Hepatocyte (in vitro differentiated cells): ENCODE measurements at regions not wholly inside any gene's neighbourhood (a gene's known extent, or its start where the extent isn't known, plus 50 kb on each side); places are given as distances from the start of the nearest gene placed in this dataset.

Experiments used
- DNase-seq: peaks from one replicate; pipeline ENCODE4 v3.0.0-alpha.2; 2016; ENCODE audit warnings: low spot score
- H2AFZ ChIP-seq: fragments of 200-600 bp; sonication (generic); 2 replicates; pipeline ENCODE4 v1.6.0; 2016; ENCODE audit warnings: antibody characterized with exemption, mild to moderate bottlenecking
- H3K27ac ChIP-seq: fragments of 200-600 bp; sonication (generic); 2 replicates; pipeline ENCODE4 v1.5.1; 2016; ENCODE audit warnings: mild to moderate bottlenecking
- H3K27me3 ChIP-seq: fragments of 200-600 bp; sonication (generic); 2 replicates; pipeline ENCODE4 v1.6.1; 2016
- H3K36me3 ChIP-seq: fragments of 200-600 bp; sonication (generic); replicated peaks from 2 replicates; pipeline ENCODE4 v1.5.1; 2016; ENCODE audit warnings: low read depth; ENCODE audit not compliant: insufficient read depth
- H3K4me1 ChIP-seq: fragments of 200-600 bp; sonication (generic); 2 replicates; pipeline ENCODE4 v1.5.1; 2016; ENCODE audit warnings: mild to moderate bottlenecking, moderate library complexity; ENCODE audit not compliant: insufficient read depth
- H3K4me2 ChIP-seq: fragments of 200-600 bp; sonication (generic); 2 replicates; pipeline ENCODE4 v1.6.0; 2016
- H3K4me3 ChIP-seq: fragments of 200-600 bp; sonication (generic); 2 replicates; pipeline ENCODE4 v1.5.1; 2016; ENCODE audit warnings: mild to moderate bottlenecking
- H3K79me2 ChIP-seq: fragments of 200-600 bp; sonication (generic); 2 replicates; pipeline ENCODE4 v1.6.0; 2017; ENCODE audit warnings: mild to moderate bottlenecking
- H3K9me2 ChIP-seq: fragments of 200-600 bp; sonication (generic); replicated peaks from 2 replicates; pipeline ENCODE4 v1.6.0; 2017; ENCODE audit warnings: mild to moderate bottlenecking; ENCODE audit not compliant: insufficient read depth
- H3K9me3 ChIP-seq: fragments of 200-600 bp; sonication (generic); 2 replicates; pipeline ENCODE4 v1.5.1; 2016; ENCODE audit warnings: low read depth, mild to moderate bottlenecking
- H4K20me1 ChIP-seq: fragments of 200-600 bp; sonication (generic); 2 replicates; pipeline ENCODE4 v1.6.0; 2016; ENCODE audit warnings: mild to moderate bottlenecking; ENCODE audit not compliant: insufficient read depth, poor library complexity, severe bottlenecking
- CTCF ChIP-seq: fragments of 200-600 bp; sonication (generic); IDR thresholded peaks from 2 replicates; pipeline ENCODE4 v1.5.1; 2016; ENCODE audit warnings: antibody characterized with exemption, mild to moderate bottlenecking; ENCODE audit not compliant: poor library complexity
- EZH2 ChIP-seq: fragments of 200-600 bp; sonication (generic); IDR thresholded peaks from 2 replicates; pipeline ENCODE4 v1.6.1; 2016; ENCODE audit warnings: antibody characterized with exemption, mild to moderate bottlenecking, borderline replicate concordance
- EZH2phosphoT487 ChIP-seq: fragments of 200-600 bp; sonication (generic); IDR thresholded peaks from one replicate; pipeline ENCODE4 v1.6.1; 2018; ENCODE audit warnings: antibody characterized with exemption, mild to moderate bottlenecking, low read depth, moderate library complexity; ENCODE audit not compliant: unreplicated experiment, severe bottlenecking
- WGBS: methylation state at CpG from one replicate; pipeline ENCODE4 v1.1.6; 2016; ENCODE audit warnings: low lambda C conversion rate; ENCODE audit errors: missing lambda C conversion rate; 5-methylcytosine and 5-hydroxymethylcytosine counted together

DNA sequence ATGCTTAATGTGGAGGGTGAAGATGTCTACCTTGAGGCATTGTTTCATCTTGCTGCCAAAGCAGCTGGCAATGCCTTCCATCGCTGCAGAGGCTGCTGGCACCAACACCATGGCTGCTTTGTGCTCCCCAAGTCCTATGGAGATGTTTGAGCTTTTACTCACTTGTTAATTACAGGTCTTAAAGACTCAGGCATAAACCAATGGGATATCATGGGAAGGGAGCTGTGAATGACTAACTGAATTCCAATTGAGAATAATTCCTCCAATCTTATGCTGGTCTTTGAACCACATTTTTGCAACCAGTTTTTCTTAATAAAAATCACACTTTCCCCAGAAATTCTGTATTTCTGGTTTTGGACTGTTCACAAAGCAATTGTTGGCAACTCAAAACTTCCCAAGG is 762.0 kb downstream of the GBE1 start:
- no peaks in the 10 kb centered on the region for H4K20me1 ChIP-seq
- H3K4me3 ChIP-seq = no peak overlapping the region
- DNase-seq = no peak
- H3K36me3 ChIP-seq = no peaks in the 10 kb centered on the region
- no peaks in the 10 kb centered on the region for H3K9me3 ChIP-seq
- no peaks in the 10 kb centered on the region for H3K4me1 ChIP-seq
- H3K27ac ChIP-seq = peak overlapping the region; percentile 74
- H3K27me3 ChIP-seq = no peaks in the 10 kb centered on the region
- TF ChIP-seq EZH2phosphoT487 (no peak), EZH2 (no peak), CTCF (no peak)
- H3K4me2 ChIP-seq = no peak overlapping the region
- no peaks in the 10 kb centered on the region for H3K79me2 ChIP-seq
- H2AFZ ChIP-seq = no peak overlapping the region
- no peaks in the 10 kb centered on the region for H3K9me2 ChIP-seq
- WGBS = 85% methylated on average over 1 of the region's 1 CpG

DNA sequence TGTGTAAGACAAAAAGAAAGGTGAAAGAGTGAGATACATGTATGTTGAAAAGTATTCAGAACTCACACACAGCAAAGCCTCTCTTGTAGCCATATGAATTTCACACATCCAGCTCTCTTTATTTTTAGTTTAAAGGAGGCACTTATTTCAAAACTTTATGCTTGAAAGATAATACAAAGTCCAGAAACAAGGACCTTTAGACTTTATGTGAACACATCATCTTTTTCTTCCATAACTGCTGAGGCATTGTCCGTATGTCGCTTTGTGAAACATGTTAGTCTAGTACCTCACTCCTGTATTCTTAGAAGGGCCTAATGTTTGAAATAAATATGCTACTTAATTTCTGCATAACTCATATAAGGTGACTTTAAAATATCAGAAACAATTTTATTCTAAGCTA is 763.4 kb downstream of the GBE1 start:
- H4K20me1 ChIP-seq = no peaks in the 10 kb centered on the region
- H3K4me1 ChIP-seq = peaks cover under 1% of the 10 kb centered on the region
- H3K9me3 ChIP-seq = no peaks in the 10 kb centered on the region
- no peak overlapping the region for H3K4me3 ChIP-seq
- H3K27me3 ChIP-seq = no peaks in the 10 kb centered on the region
- no peaks in the 10 kb centered on the region for H3K9me2 ChIP-seq
- peak overlapping the region; percentile 74 for H3K27ac ChIP-seq
- TF ChIP-seq CTCF (no peak), EZH2 (no peak), EZH2phosphoT487 (no peak)
- no peak for DNase-seq
- WGBS = 72% methylated on average over 2 of the region's 2 CpGs
- H3K79me2 ChIP-seq = no peaks in the 10 kb centered on the region
- peak overlapping the region; percentile 38 for H3K4me2 ChIP-seq
- no peak overlapping the region for H2AFZ ChIP-seq
- no peaks in the 10 kb centered on the region for H3K36me3 ChIP-seq

- Histone ChIP-seq H3K27ac (peak overlapping the region; percentile 74), H3K27me3 (no peaks in the 10 kb centered on the region), H3K4me1 (peaks cover 4% of the 10 kb centered on the region), H4K20me1 (no peaks in the 10 kb centered on the region), H3K9me2 (no peaks in the 10 kb centered on the region), H3K36me3 (no peaks in the 10 kb centered on the region), H3K9me3 (no peaks in the 10 kb centered on the region), H3K79me2 (no peaks in the 10 kb centered on the region), H2AFZ (no peak overlapping the region), H3K4me3 (no peak overlapping the region), H3K4me2 (peak overlapping the region; percentile 38)
- no peak for DNase-seq
- 47% methylated on average over 3 of the region's 3 CpGs for WGBS
- no peak for TF ChIP-seq EZH2
- TF ChIP-seq CTCF = no peak
- no peak for TF ChIP-seq EZH2phosphoT487
These were observed 763.8 kb downstream of the GBE1 start for GRCh38 chr3:80997622-80998021.

DNA sequence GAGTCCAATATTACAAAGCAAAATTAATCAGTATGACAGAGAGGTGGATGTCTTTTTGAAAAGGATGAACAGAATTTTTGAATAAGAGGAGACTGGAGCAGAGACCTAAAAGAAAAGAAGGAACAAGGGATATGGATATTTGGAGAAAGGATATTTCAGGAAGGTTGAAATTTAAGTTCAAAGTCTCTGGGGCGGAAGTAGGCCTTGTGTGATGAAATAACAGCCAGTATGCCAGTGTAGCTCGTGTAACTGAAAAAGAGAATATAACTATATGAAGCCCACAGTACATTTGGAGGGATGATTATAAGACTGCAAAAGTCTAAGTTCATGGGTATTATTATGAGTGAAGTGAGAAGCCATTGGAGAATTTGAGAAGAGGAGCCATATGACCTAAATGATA is 766.7 kb downstream of the GBE1 start:
- 82% methylated on average over 2 of the region's 2 CpGs for WGBS
- no peak overlapping the region for H3K4me3 ChIP-seq
- no peaks in the 10 kb centered on the region for H4K20me1 ChIP-seq
- H3K27me3 ChIP-seq = no peaks in the 10 kb centered on the region
- no peak for DNase-seq
- TF ChIP-seq CTCF (no peak), EZH2 (no peak), EZH2phosphoT487 (no peak)
- peak overlapping the region; percentile 43 for H3K4me2 ChIP-seq
- no peaks in the 10 kb centered on the region for H3K9me3 ChIP-seq
- H3K36me3 ChIP-seq = no peaks in the 10 kb centered on the region
- peaks cover 7% of the 10 kb centered on the region for H3K4me1 ChIP-seq
- peak overlapping the region; percentile 17 for H3K27ac ChIP-seq
- no peak overlapping the region for H2AFZ ChIP-seq
- no peaks in the 10 kb centered on the region for H3K79me2 ChIP-seq
- no peaks in the 10 kb centered on the region for H3K9me2 ChIP-seq
